ENCODE measurements at regions not wholly inside any gene's neighbourhood (a gene's known extent, or its start where the extent isn't known, plus 50 kb on each side); places are given as distances from the start of the nearest gene placed in this dataset.

GRCh38 chr5:143938230-143938629 lies 126.3 kb downstream of the HMHB1 start:
- Histone ChIP-seq H3K27me3 (ENCODE audit: insufficient read depth, low read depth, severe bottlenecking) (no peaks in the 10 kb centered on the region), H3K36me3 (no peaks in the 10 kb centered on the region), H3K9me3 (ENCODE audit: severe bottlenecking) (no peaks in the 10 kb centered on the region), H3K27ac (no peak overlapping the region), H3K4me3 (ENCODE audit: low read depth, low read length) (no peak overlapping the region)
- TF ChIP-seq CTCF (IDR thresholded peaks at IDR 0.05; ENCODE audit: low read depth, low read length), result no peak
- no peak for DNase-seq

GRCh38 chr5:143946837-143947236 lies 134.9 kb downstream of the HMHB1 start:
- no peak for DNase-seq
- H3K4me3 ChIP-seq (ENCODE audit: low read depth, low read length), result no peak overlapping the region
- H3K9me3 ChIP-seq (ENCODE audit: severe bottlenecking), result no peaks in the 10 kb centered on the region
- no peaks in the 10 kb centered on the region for H3K27me3 ChIP-seq (ENCODE audit: insufficient read depth, low read depth, severe bottlenecking)
- H3K27ac ChIP-seq, result no peak overlapping the region
- no peak for TF ChIP-seq CTCF (IDR thresholded peaks at IDR 0.05; ENCODE audit: low read depth, low read length)
- H3K36me3 ChIP-seq, result no peaks in the 10 kb centered on the region

GRCh38 chr5:143947313-143947712 lies 135.4 kb downstream of the HMHB1 start:
- Histone ChIP-seq H3K27ac (no peak overlapping the region), H3K4me3 (ENCODE audit: low read depth, low read length) (no peak overlapping the region), H3K27me3 (ENCODE audit: insufficient read depth, low read depth, severe bottlenecking) (no peaks in the 10 kb centered on the region), H3K9me3 (ENCODE audit: severe bottlenecking) (no peaks in the 10 kb centered on the region), H3K36me3 (no peaks in the 10 kb centered on the region)
- DNase-seq, result no peak
- no peak for TF ChIP-seq CTCF (IDR thresholded peaks at IDR 0.05; ENCODE audit: low read depth, low read length)

- H3K27ac ChIP-seq, result no peak overlapping the region
- no peak overlapping the region for H3K4me3 ChIP-seq (ENCODE audit: low read depth, low read length)
- no peak for DNase-seq
- no peaks in the 10 kb centered on the region for H3K9me3 ChIP-seq (ENCODE audit: severe bottlenecking)
- no peaks in the 10 kb centered on the region for H3K36me3 ChIP-seq
- TF ChIP-seq CTCF (IDR thresholded peaks at IDR 0.05; ENCODE audit: low read depth, low read length), result no peak
- no peaks in the 10 kb centered on the region for H3K27me3 ChIP-seq (ENCODE audit: insufficient read depth, low read depth, severe bottlenecking)
Measured at GRCh38 chr5:143952809-143953208, 140.8 kb downstream of the HMHB1 start.

GRCh38 chr5:143953851-143954250 lies 141.9 kb downstream of the HMHB1 start:
- Histone ChIP-seq H3K9me3 (ENCODE audit: severe bottlenecking) (no peaks in the 10 kb centered on the region), H3K36me3 (no peaks in the 10 kb centered on the region), H3K27ac (no peak overlapping the region), H3K4me3 (ENCODE audit: low read depth, low read length) (no peak overlapping the region), H3K27me3 (ENCODE audit: insufficient read depth, low read depth, severe bottlenecking) (no peaks in the 10 kb centered on the region)
- no peak for TF ChIP-seq CTCF (IDR thresholded peaks at IDR 0.05; ENCODE audit: low read depth, low read length)
- no peak for DNase-seq

- H3K9me3 ChIP-seq (ENCODE audit: severe bottlenecking), result no peaks in the 10 kb centered on the region
- no peak for DNase-seq
- H3K27ac ChIP-seq, result no peak overlapping the region
- H3K4me3 ChIP-seq (ENCODE audit: low read depth, low read length), result no peak overlapping the region
- H3K27me3 ChIP-seq (ENCODE audit: insufficient read depth, low read depth, severe bottlenecking), result no peaks in the 10 kb centered on the region
- no peaks in the 10 kb centered on the region for H3K36me3 ChIP-seq
- TF ChIP-seq CTCF (IDR thresholded peaks at IDR 0.05; ENCODE audit: low read depth, low read length), result no peak
Measured at GRCh38 chr5:143955141-143955540, 143.2 kb downstream of the HMHB1 start.

Data from WERI-Rb-1 (cell line).